Left ventricle myocardium superior (tissue), 1 donor: ENCODE measurements at regions not wholly inside any gene's neighbourhood (a gene's known extent, or its start where the extent isn't known, plus 50 kb on each side); places are given as distances from the start of the nearest gene placed in this dataset.

ENCODE experiments used
- ATAC-seq: fragments of 200-7000 bp; cut with Tn5 transposase; one replicate; pipeline ENCODE4 v1.9.1; 2020; ENCODE audit warnings: mild to moderate bottlenecking, moderate library complexity
- DNase-seq: peaks from one replicate; pipeline ENCODE4 v3.0.0-alpha.2; 2020
- intact Hi-C: fragments of 100-400 bp; cut with micrococcal nuclease; formaldehyde crosslinking; loops from one replicate; pipeline ENCODE4 v1.11.0; 2022
- donor health status: DM: no; HTN: yes; CAD: no; lungs with severe emphysema.

DNA sequence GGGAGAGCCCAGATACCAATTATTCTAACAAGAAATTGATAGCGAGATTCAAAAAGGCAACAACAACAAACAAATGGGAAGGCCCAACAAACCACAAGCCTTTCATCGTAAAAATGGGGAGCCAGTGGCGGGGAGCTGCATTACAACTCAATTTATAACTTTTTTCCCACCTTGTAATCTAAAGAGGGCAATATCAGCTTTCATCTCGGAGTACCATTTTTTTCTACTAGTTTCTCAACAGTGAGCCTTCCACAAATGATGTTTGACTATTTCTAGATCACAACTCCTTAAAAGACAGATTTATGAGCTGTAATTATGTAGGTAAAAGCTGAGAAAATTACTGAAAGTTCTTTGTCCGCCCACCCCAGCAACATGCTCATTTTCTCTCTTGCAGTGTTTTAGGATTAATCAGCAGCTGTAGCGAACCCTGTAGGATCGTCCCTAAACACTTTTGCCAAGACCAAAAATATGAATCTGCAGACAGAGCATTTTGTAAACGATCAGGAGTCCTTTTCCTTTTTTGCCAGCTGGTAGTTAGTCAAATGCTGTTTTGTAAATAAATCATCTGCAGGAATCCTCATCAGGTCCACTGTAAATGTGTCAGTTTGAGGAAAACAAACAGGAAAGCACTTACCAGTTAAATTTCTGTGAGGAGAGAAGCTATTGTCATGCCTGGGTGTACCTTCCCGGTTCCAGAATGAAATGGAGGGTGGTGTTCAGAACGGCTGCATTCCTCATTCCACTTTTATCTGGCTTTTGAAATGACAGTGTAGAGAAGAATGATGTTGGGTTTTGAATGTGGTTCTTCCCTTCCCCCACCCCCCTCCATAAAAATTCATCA, 53.2 kb downstream of the EEF1B2 start:
- DNase-seq (no peak), ATAC-seq (peak; percentile 37)
- intact Hi-C loops = no loop called here

DNA sequence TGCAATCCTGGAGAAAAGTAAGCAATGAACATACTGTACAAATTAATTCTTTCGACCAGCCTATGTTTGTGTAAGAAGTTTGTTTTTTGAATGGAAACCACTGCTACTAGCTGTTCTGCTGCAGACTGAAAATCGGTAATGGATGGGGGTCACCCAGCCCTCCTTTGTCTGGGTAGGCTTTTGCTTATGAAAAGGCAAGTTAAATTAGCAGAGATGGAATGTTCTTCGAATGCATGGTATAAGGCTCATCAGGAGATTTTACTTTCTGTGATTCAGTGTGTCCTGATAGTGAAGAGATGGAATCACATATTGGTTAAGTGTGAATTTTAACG, 53.8 kb downstream of the EEF1B2 start:
- DNase-seq (no peak), ATAC-seq (no peak)
- intact Hi-C loops = no loop called here

DNA sequence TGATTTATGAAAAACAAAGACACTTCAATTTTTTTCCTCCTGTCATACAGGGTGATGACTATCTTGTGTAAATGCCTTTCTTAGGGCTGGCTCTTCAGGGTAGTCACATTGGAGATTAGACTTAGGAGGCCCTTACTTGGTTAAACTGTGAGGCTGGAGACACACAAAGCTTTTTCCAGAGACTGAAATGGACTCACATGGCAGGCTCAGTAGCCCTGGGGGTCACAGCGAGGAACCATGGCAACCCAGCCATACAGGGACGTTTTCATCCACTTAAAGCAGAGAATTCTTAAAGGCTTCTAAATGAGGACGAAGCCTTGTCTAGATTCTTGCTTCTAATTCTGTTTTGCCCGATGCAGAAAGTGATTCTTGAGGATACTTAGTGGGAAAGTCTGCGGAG, 57.3 kb upstream of the ZDBF2 start:
- no peak for ATAC-seq
- no peak for DNase-seq
- intact Hi-C loops = no loop called here

DNA sequence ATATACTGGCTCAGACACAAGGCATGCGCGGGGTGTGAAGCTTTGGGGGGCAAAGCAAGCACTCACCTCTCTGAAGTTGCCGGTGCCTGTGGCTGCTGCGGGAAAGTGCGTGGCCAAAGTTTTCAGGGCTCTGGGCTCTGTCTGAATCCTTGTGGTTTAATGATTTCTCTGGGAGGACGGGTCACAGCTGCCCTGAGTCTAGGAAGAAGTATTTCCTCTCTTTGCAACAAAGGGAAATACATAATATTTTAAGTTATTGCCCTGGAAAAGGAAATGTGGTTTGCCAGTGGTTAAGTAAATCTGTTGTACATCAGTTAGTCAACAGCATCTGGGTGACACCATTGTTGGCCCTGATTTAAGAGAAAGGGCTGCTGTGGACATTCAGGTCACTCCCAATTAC, 56.7 kb upstream of the ZDBF2 start:
- intact Hi-C loops = no loop called here
- DNase-seq = no peak
- ATAC-seq = peak; percentile 26

DNA sequence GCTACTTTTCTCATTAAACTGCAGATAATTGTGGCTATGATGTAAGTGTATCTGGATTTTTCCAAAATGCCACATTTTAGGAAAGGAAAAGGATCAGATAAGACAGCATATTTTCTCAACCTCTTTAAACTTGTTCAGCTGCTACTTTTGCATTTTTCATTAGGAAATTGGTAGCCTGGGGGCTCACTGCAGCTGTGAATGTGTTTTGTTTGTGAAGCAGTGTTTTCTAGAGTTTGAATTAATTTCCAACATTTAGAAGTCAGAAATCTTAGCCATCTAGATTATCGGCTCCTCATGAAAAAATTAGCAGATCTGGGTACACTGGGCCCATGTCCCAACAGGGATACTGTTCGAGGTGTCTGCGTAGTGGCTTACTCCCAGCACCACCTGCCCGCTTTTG, 56.3 kb upstream of the ZDBF2 start:
- intact Hi-C loops = no loop called here
- no peak for ATAC-seq

DNA sequence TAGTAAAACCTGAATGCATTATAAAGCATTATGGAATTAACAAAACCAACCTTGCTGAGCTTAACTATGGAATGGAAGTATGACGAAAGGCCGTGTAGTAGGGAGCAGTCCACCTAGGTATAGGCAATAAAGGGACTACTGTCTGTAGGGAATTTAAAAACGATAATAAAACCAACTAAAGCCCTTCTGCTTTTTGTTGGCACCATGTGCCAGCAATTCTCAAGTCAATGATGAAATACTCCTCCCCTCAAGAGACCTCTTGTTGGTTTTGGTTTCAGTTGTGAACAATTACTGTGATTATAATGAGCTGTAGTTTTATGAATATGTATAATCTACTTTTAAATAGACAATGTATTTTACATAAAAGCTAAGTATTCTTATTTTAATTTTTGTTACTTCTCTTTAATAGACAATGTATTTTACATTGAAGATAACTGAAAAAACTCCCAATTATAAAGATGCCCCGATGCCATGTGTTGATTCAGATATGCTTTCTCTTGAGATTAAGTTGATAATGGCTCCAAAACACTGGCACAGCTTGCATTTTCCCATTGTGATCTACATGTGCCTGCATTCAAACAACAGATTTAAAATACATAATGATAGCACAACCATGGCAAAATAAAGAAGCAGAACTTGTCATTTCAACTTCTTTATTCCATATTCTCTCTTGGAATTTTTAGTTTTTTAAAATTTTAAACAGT, 55.5 kb upstream of the ZDBF2 start:
- intact Hi-C loops = no loop called here
- peak; percentile 17 for ATAC-seq
- DNase-seq = no peak

More for the DNA sequence above, 56.3 kb upstream of the ZDBF2 start:
- no peak for DNase-seq

DNA sequence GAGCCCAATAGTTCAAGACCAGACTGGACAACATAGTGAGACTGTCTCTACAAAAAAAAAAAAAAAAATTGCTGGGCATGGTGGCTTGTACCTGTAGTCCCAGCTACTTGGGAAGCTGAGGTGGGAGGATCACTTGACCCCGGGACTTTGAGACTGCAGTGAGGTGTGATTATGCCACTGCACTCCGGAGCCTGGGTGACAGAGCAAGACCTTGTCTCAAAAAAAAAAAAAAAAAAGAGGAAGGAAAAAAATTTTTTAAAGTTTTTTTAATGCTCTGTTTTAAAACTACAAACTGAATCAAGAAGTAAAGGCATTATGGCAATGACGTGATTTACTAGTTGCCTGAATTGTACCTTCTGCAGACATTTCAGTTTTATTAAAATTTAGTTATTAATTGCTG, 54.5 kb upstream of the ZDBF2 start:
- no peak for ATAC-seq
- no peak for DNase-seq

DNA sequence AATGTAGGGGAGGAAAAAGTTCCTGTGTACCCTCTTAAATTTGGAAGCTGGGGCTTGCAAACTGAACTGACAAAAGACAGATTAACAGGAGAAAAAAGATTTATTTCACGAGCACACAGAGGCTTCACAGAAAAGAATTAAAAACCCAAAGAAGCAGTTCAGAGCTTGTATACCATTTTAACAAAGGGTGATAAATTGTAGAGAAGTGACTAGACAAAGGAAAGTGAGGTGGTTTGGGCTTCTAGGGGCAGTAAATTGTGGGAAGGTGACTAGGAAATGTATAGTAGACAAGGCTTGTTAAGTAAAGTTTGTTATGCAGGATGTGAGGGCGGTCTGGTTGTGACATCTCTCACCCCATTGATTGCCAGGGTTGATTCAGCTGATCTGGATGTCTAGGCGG, 53.5 kb upstream of the ZDBF2 start:
- ATAC-seq = no peak
- no peak for DNase-seq
- intact Hi-C loops = no loop called here

More for the DNA sequence above, 54.5 kb upstream of the ZDBF2 start:
- intact Hi-C loops = no loop called here
